ENCODE measurements at regions not wholly inside any gene's neighbourhood (a gene's known extent, or its start where the extent isn't known, plus 50 kb on each side); places are given as distances from the start of the nearest gene placed in this dataset.

DNA sequence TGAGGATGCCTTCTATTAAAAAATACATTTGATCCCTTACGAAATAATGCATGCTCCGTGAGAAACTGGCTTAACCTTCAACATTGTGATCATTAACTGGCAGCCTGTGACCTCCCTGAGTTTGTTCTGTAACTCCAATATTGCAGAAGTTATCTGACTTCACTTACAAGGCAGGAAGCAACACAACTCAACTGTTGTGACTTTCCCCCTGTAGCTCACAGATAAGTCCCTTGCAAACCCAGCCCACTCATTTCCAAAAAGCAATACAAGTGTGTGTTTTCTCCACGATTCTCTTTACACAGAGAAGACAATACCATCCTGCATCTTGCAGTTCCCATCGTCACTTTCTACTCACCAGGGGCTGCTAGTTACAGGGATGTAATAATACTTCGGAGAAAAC is 304.7 kb upstream of the TMEM132C start:
- Histone ChIP-seq H3K36me3 (ENCODE audit: insufficient read depth, low read length) (no peaks in the 10 kb centered on the region), H3K9me2 (ENCODE audit: low read depth, low read length) (no peaks in the 10 kb centered on the region), H4K20me1 (ENCODE audit: insufficient read depth, low read length) (no peaks in the 10 kb centered on the region), H2AFZ (ENCODE audit: low read length) (no peak overlapping the region), H3K9ac (ENCODE audit: low read length) (no peak overlapping the region), H3K27ac (ENCODE audit: low read depth, low read length, poor library complexity, severe bottlenecking) (no peak overlapping the region), H3K4me3 (ENCODE audit: low read depth, low read length, poor library complexity, severe bottlenecking) (no peak overlapping the region), H3K4me1 (ENCODE audit: insufficient read depth, low read length, severe bottlenecking) (no peaks in the 10 kb centered on the region), H3K9me3 (ENCODE audit: low read length) (no peaks in the 10 kb centered on the region), H3K27me3 (ENCODE audit: insufficient read depth, low read length) (no peaks in the 10 kb centered on the region), H3F3A (ENCODE audit: insufficient read depth, low read length) (no peaks in the 10 kb centered on the region), H3K4me2 (ENCODE audit: low read length) (no peak overlapping the region), H3K79me2 (ENCODE audit: insufficient read depth, low read length) (no peaks in the 10 kb centered on the region)
- TF ChIP-seq, protein P1, sequence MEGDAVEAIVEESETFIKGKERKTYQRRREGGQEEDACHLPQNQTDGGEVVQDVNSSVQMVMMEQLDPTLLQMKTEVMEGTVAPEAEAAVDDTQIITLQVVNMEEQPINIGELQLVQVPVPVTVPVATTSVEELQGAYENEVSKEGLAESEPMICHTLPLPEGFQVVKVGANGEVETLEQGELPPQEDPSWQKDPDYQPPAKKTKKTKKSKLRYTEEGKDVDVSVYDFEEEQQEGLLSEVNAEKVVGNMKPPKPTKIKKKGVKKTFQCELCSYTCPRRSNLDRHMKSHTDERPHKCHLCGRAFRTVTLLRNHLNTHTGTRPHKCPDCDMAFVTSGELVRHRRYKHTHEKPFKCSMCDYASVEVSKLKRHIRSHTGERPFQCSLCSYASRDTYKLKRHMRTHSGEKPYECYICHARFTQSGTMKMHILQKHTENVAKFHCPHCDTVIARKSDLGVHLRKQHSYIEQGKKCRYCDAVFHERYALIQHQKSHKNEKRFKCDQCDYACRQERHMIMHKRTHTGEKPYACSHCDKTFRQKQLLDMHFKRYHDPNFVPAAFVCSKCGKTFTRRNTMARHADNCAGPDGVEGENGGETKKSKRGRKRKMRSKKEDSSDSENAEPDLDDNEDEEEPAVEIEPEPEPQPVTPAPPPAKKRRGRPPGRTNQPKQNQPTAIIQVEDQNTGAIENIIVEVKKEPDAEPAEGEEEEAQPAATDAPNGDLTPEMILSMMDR (IDR thresholded peaks at IDR 0.05; ENCODE audit: low read length) = no peak

DNA sequence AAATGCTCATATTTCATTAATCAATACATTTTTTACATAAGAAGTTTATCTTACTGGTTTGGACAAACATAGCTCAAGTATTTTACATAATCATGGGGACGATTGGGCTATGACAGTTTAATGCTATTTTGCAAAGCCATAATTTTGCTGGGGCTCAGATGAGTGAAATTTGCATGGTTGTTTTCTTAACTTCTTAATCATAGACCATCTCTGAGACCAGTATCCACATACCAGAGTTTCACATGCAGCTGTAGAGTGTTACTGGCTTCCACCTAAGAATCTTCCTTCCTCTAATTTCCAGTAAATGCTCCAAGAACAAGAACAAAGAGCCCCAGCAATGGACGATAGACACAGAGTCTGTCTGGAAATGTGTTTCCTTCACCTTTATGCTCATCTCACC is 303.0 kb upstream of the TMEM132C start:
- H3K4me3 ChIP-seq (ENCODE audit: low read depth, low read length, poor library complexity, severe bottlenecking) = no peak overlapping the region
- H4K20me1 ChIP-seq (ENCODE audit: insufficient read depth, low read length) = no peaks in the 10 kb centered on the region
- H3K36me3 ChIP-seq (ENCODE audit: insufficient read depth, low read length) = no peaks in the 10 kb centered on the region
- no peaks in the 10 kb centered on the region for H3K9me3 ChIP-seq (ENCODE audit: low read length)
- H3K4me1 ChIP-seq (ENCODE audit: insufficient read depth, low read length, severe bottlenecking) = no peaks in the 10 kb centered on the region
- H3K4me2 ChIP-seq (ENCODE audit: low read length) = no peak overlapping the region
- H3K79me2 ChIP-seq (ENCODE audit: insufficient read depth, low read length) = no peaks in the 10 kb centered on the region
- TF ChIP-seq, protein P1 (IDR thresholded peaks at IDR 0.05; ENCODE audit: low read length) = no peak
- no peak for TF ChIP-seq EZH2 (IDR thresholded peaks at IDR 0.05; ENCODE audit: borderline replicate concordance, low read length)
- no peak overlapping the region for H3K27ac ChIP-seq (ENCODE audit: low read depth, low read length, poor library complexity, severe bottlenecking)
- no peaks in the 10 kb centered on the region for H3K9me2 ChIP-seq (ENCODE audit: low read depth, low read length)
- H3K27me3 ChIP-seq (ENCODE audit: insufficient read depth, low read length) = no peaks in the 10 kb centered on the region
- no peaks in the 10 kb centered on the region for H3F3A ChIP-seq (ENCODE audit: insufficient read depth, low read length)
- H2AFZ ChIP-seq (ENCODE audit: low read length) = no peak overlapping the region
- no peak overlapping the region for H3K9ac ChIP-seq (ENCODE audit: low read length)

DNA sequence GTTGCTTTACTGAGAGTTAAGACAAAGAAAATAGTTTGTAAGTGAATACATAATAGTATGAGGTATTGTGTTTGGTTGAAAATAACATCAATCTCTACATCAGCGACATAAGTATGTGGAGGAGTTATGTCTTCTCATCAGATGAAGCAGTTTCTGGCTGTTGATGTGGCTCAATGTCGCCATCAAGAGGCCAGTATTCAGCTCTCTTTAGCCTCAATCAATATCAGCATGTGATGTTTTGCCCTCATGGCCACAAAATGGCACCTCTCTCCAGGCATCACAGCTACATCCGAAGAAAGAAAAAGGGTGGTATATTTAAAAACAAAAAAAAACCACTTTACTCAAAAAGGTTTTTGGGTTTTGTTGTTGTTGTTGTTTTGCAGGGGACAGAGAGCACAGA is 302.3 kb upstream of the TMEM132C start:
- Histone ChIP-seq H3K4me3 (ENCODE audit: low read depth, low read length, poor library complexity, severe bottlenecking) (no peak overlapping the region), H3K9me3 (ENCODE audit: low read length) (no peaks in the 10 kb centered on the region), H4K20me1 (ENCODE audit: insufficient read depth, low read length) (no peaks in the 10 kb centered on the region), H3K27ac (ENCODE audit: low read depth, low read length, poor library complexity, severe bottlenecking) (no peak overlapping the region), H2AFZ (ENCODE audit: low read length) (no peak overlapping the region), H3F3A (ENCODE audit: insufficient read depth, low read length) (no peaks in the 10 kb centered on the region), H3K9ac (ENCODE audit: low read length) (no peak overlapping the region), H3K79me2 (ENCODE audit: insufficient read depth, low read length) (no peaks in the 10 kb centered on the region), H3K4me1 (ENCODE audit: insufficient read depth, low read length, severe bottlenecking) (no peaks in the 10 kb centered on the region), H3K9me2 (ENCODE audit: low read depth, low read length) (no peaks in the 10 kb centered on the region), H3K4me2 (ENCODE audit: low read length) (no peak overlapping the region), H3K36me3 (ENCODE audit: insufficient read depth, low read length) (no peaks in the 10 kb centered on the region), H3K27me3 (ENCODE audit: insufficient read depth, low read length) (no peaks in the 10 kb centered on the region)
- TF ChIP-seq, protein P1 (IDR thresholded peaks at IDR 0.05; ENCODE audit: low read length) = peak; percentile 42; the same call in 1 of the 2 replicates
- no peak for TF ChIP-seq EZH2 (IDR thresholded peaks at IDR 0.05; ENCODE audit: borderline replicate concordance, low read length)
